ENCODE measurements at regions not wholly inside any gene's neighbourhood (a gene's known extent, or its start where the extent isn't known, plus 50 kb on each side); places are given as distances from the start of the nearest gene placed in this dataset.

GRCh38 chr4:111221371-111221770, 598.5 kb upstream of the PITX2 start:
- Histone ChIP-seq H3K4me1 (ENCODE audit: control insufficient read depth, insufficient read depth, low read length) (no peaks in the 10 kb centered on the region), H3K36me3 (ENCODE audit: control insufficient read depth, insufficient read depth, low read length) (no peaks in the 10 kb centered on the region), H3K4me3 (ENCODE audit: low read depth in 2 of 2, low read length in 2 of 2) (no peak overlapping the region), H3K9me3 (ENCODE audit: control insufficient read depth, insufficient read depth, low read depth, low read length) (no peaks in the 10 kb centered on the region), H3K27me3 (ENCODE audit: control insufficient read depth, insufficient read depth, low read length) (no peaks in the 10 kb centered on the region), H3K27ac (ENCODE audit: low read length) (no peak overlapping the region)
- DNase-seq (ENCODE audit: low read depth, low spot score) (no peak), ATAC-seq (no peak)
- CTCF ChIA-PET = no interaction called here
- in situ Hi-C loops (cut with HindIII; ENCODE audit: low pct_unique_long_range_greater_than_20kb, low sequenced_read_pairs) (no loop called here), intact Hi-C loops (cut with micrococcal nuclease; ENCODE audit: unreplicated experiment) (no loop called here)
- POLR2A ChIA-PET = no interaction called here
- TF ChIP-seq, protein P1, sequence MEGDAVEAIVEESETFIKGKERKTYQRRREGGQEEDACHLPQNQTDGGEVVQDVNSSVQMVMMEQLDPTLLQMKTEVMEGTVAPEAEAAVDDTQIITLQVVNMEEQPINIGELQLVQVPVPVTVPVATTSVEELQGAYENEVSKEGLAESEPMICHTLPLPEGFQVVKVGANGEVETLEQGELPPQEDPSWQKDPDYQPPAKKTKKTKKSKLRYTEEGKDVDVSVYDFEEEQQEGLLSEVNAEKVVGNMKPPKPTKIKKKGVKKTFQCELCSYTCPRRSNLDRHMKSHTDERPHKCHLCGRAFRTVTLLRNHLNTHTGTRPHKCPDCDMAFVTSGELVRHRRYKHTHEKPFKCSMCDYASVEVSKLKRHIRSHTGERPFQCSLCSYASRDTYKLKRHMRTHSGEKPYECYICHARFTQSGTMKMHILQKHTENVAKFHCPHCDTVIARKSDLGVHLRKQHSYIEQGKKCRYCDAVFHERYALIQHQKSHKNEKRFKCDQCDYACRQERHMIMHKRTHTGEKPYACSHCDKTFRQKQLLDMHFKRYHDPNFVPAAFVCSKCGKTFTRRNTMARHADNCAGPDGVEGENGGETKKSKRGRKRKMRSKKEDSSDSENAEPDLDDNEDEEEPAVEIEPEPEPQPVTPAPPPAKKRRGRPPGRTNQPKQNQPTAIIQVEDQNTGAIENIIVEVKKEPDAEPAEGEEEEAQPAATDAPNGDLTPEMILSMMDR (IDR thresholded peaks at IDR 0.05) = no peak
- no peak for TF ChIP-seq POLR2AphosphoS5 (IDR thresholded peaks at IDR 0.05; ENCODE audit: low read depth, low read length)
- no peak for TF ChIP-seq TCF7L2 (IDR thresholded peaks at IDR 0.05; ENCODE audit: low read depth, low read length)
- TF ChIP-seq, protein P2, sequence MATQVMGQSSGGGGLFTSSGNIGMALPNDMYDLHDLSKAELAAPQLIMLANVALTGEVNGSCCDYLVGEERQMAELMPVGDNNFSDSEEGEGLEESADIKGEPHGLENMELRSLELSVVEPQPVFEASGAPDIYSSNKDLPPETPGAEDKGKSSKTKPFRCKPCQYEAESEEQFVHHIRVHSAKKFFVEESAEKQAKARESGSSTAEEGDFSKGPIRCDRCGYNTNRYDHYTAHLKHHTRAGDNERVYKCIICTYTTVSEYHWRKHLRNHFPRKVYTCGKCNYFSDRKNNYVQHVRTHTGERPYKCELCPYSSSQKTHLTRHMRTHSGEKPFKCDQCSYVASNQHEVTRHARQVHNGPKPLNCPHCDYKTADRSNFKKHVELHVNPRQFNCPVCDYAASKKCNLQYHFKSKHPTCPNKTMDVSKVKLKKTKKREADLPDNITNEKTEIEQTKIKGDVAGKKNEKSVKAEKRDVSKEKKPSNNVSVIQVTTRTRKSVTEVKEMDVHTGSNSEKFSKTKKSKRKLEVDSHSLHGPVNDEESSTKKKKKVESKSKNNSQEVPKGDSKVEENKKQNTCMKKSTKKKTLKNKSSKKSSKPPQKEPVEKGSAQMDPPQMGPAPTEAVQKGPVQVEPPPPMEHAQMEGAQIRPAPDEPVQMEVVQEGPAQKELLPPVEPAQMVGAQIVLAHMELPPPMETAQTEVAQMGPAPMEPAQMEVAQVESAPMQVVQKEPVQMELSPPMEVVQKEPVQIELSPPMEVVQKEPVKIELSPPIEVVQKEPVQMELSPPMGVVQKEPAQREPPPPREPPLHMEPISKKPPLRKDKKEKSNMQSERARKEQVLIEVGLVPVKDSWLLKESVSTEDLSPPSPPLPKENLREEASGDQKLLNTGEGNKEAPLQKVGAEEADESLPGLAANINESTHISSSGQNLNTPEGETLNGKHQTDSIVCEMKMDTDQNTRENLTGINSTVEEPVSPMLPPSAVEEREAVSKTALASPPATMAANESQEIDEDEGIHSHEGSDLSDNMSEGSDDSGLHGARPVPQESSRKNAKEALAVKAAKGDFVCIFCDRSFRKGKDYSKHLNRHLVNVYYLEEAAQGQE (IDR thresholded peaks at IDR 0.05; ENCODE audit: insufficient read depth in 1 of 2, low read depth in 2 of 2, low read length in 1 of 2) = no peak
- TF ChIP-seq SIN3A (IDR thresholded peaks at IDR 0.05; ENCODE audit: borderline replicate concordance, insufficient read depth, low read depth, low read length) = no peak
- BruUV-seq (replicated peaks) = no TSS peak

- H3K9me3 ChIP-seq (ENCODE audit: control insufficient read depth, insufficient read depth, low read depth, low read length) = no peaks in the 10 kb centered on the region
- intact Hi-C loops (cut with micrococcal nuclease; ENCODE audit: unreplicated experiment) (no loop called here), in situ Hi-C loops (cut with HindIII; ENCODE audit: low pct_unique_long_range_greater_than_20kb, low sequenced_read_pairs) (no loop called here)
- DNase-seq (ENCODE audit: low read depth, low spot score) (no peak), ATAC-seq (no peak)
- H3K4me3 ChIP-seq (ENCODE audit: low read depth in 2 of 2, low read length in 2 of 2) = no peak overlapping the region
- TF ChIP-seq, protein P1 (IDR thresholded peaks at IDR 0.05) = no peak
- TF ChIP-seq POLR2AphosphoS5 (IDR thresholded peaks at IDR 0.05; ENCODE audit: low read depth, low read length) (no peak), SIN3A (IDR thresholded peaks at IDR 0.05; ENCODE audit: borderline replicate concordance, insufficient read depth, low read depth, low read length) (no peak), TCF7L2 (IDR thresholded peaks at IDR 0.05; ENCODE audit: low read depth, low read length) (no peak)
- TF ChIP-seq, protein P2 (IDR thresholded peaks at IDR 0.05; ENCODE audit: insufficient read depth in 1 of 2, low read depth in 2 of 2, low read length in 1 of 2) = no peak
- no peaks in the 10 kb centered on the region for H3K27me3 ChIP-seq (ENCODE audit: control insufficient read depth, insufficient read depth, low read length)
- no TSS peak for BruUV-seq (replicated peaks)
- H3K4me1 ChIP-seq (ENCODE audit: control insufficient read depth, insufficient read depth, low read length) = no peaks in the 10 kb centered on the region
- ChIA-PET CTCF (no interaction called here), POLR2A (no interaction called here)
- H3K27ac ChIP-seq (ENCODE audit: low read length) = no peak overlapping the region
- H3K36me3 ChIP-seq (ENCODE audit: control insufficient read depth, insufficient read depth, low read length) = no peaks in the 10 kb centered on the region
These were observed 605.5 kb upstream of the PITX2 start for GRCh38 chr4:111228396-111228795.
